ENCODE measurements at regions not wholly inside any gene's neighbourhood (a gene's known extent, or its start where the extent isn't known, plus 50 kb on each side); places are given as distances from the start of the nearest gene placed in this dataset.

DNA sequence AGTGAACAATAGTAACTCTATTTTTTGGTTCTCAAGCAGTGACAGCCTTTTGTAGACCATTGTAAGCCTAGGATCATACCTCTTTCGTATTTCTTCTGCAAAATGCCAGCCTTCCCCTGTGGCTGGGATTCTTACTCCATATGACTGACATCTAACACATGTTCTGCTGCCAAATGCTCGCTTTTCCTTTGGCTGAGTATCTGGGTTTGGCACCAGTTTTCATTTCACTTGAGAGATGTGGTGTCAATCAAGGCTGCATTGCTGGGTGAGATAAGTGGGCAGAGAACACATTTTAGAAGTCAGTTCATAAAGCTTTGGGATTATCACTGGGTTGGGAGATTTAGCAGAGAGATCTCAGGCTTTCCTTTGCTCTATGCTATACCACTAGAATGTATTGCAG lies 514.7 kb upstream of the SGO1 start:
- ChIA-PET POLR2A (no interaction called here), CTCF (no interaction called here)
- no peaks in the 10 kb centered on the region for H3K36me3 Mint-ChIP-seq

DNA sequence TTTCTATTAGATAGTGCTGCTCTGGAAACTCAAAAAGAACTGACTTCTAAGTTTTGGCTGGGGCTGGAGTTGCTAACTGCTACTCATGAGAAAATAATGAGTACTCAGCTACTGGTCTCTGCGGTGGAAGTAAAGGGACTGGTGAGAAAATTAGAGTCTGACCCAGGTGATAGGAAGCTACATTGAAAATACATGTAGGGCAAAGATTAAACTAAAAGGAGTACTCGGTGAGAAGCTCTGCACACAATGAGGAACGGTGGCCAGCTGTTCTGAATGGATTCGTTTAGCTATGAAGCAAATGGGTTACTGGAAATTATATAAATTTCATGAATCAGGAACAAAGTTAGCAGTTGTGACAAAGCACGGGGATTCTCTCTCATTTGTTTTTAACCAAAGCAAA lies 512.9 kb upstream of the SGO1 start:
- TF ChIP-seq, protein P1, sequence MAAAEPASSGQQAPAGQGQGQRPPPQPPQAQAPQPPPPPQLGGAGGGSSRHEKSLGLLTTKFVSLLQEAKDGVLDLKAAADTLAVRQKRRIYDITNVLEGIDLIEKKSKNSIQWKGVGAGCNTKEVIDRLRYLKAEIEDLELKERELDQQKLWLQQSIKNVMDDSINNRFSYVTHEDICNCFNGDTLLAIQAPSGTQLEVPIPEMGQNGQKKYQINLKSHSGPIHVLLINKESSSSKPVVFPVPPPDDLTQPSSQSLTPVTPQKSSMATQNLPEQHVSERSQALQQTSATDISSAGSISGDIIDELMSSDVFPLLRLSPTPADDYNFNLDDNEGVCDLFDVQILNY (CRISPR knock-in tag; IDR thresholded peaks at IDR 0.05) = no peak
- TF ChIP-seq KAT7 (CRISPR knock-in tag; IDR thresholded peaks at IDR 0.05; ENCODE audit: borderline replicate concordance) = no peak
- TF ChIP-seq, protein P2, sequence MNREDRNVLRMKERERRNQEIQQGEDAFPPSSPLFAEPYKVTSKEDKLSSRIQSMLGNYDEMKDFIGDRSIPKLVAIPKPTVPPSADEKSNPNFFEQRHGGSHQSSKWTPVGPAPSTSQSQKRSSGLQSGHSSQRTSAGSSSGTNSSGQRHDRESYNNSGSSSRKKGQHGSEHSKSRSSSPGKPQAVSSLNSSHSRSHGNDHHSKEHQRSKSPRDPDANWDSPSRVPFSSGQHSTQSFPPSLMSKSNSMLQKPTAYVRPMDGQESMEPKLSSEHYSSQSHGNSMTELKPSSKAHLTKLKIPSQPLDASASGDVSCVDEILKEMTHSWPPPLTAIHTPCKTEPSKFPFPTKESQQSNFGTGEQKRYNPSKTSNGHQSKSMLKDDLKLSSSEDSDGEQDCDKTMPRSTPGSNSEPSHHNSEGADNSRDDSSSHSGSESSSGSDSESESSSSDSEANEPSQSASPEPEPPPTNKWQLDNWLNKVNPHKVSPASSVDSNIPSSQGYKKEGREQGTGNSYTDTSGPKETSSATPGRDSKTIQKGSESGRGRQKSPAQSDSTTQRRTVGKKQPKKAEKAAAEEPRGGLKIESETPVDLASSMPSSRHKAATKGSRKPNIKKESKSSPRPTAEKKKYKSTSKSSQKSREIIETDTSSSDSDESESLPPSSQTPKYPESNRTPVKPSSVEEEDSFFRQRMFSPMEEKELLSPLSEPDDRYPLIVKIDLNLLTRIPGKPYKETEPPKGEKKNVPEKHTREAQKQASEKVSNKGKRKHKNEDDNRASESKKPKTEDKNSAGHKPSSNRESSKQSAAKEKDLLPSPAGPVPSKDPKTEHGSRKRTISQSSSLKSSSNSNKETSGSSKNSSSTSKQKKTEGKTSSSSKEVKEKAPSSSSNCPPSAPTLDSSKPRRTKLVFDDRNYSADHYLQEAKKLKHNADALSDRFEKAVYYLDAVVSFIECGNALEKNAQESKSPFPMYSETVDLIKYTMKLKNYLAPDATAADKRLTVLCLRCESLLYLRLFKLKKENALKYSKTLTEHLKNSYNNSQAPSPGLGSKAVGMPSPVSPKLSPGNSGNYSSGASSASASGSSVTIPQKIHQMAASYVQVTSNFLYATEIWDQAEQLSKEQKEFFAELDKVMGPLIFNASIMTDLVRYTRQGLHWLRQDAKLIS (CRISPR knock-in tag; IDR thresholded peaks at IDR 0.05; ENCODE audit: borderline replicate concordance) = no peak
- no peak for TF ChIP-seq JAZF1 (CRISPR knock-in tag; IDR thresholded peaks at IDR 0.05)
- TF ChIP-seq, protein P3, sequence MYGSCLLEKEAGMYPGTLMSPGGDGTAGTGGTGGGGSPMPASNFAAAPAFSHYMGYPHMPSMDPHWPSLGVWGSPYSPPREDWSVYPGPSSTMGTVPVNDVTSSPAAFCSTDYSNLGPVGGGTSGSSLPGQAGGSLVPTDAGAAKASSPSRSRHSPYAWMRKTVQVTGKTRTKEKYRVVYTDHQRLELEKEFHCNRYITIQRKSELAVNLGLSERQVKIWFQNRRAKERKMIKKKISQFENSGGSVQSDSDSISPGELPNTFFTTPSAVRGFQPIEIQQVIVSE (CRISPR knock-in tag; IDR thresholded peaks at IDR 0.05; ENCODE audit: borderline replicate concordance) = no peak
- DNase-seq (ENCODE audit: low spot score) (no peak), ATAC-seq (no peak)
- ChIA-PET POLR2A (no interaction called here), CTCF (no interaction called here)
- peaks cover 4% of the 10 kb centered on the region for H3K4me1 Mint-ChIP-seq
- H3K27ac Mint-ChIP-seq = no peak overlapping the region
- no peaks in the 10 kb centered on the region for H3K27me3 Mint-ChIP-seq (ENCODE audit: low read depth)
- peaks cover 7% of the 10 kb centered on the region for H3K9me3 Mint-ChIP-seq
- H3K4me3 Mint-ChIP-seq = no peak overlapping the region
- H3K36me3 Mint-ChIP-seq = no peaks in the 10 kb centered on the region

More for the DNA sequence above, 514.7 kb upstream of the SGO1 start:
- Mint-ChIP-seq H3K27ac (no peak overlapping the region), H3K9me3 (peaks cover 8% of the 10 kb centered on the region), H3K27me3 (ENCODE audit: low read depth) (no peaks in the 10 kb centered on the region), H3K4me3 (no peak overlapping the region), H3K4me1 (peaks cover 4% of the 10 kb centered on the region)
- TF ChIP-seq, protein P4, sequence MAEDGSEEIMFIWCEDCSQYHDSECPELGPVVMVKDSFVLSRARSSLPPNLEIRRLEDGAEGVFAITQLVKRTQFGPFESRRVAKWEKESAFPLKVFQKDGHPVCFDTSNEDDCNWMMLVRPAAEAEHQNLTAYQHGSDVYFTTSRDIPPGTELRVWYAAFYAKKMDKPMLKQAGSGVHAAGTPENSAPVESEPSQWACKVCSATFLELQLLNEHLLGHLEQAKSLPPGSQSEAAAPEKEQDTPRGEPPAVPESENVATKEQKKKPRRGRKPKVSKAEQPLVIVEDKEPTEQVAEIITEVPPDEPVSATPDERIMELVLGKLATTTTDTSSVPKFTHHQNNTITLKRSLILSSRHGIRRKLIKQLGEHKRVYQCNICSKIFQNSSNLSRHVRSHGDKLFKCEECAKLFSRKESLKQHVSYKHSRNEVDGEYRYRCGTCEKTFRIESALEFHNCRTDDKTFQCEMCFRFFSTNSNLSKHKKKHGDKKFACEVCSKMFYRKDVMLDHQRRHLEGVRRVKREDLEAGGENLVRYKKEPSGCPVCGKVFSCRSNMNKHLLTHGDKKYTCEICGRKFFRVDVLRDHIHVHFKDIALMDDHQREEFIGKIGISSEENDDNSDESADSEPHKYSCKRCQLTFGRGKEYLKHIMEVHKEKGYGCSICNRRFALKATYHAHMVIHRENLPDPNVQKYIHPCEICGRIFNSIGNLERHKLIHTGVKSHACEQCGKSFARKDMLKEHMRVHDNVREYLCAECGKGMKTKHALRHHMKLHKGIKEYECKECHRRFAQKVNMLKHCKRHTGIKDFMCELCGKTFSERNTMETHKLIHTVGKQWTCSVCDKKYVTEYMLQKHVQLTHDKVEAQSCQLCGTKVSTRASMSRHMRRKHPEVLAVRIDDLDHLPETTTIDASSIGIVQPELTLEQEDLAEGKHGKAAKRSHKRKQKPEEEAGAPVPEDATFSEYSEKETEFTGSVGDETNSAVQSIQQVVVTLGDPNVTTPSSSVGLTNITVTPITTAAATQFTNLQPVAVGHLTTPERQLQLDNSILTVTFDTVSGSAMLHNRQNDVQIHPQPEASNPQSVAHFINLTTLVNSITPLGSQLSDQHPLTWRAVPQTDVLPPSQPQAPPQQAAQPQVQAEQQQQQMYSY (CRISPR knock-in tag; IDR thresholded peaks at IDR 0.05) = no peak
- ATAC-seq (no peak), DNase-seq (ENCODE audit: low spot score) (no peak)

DNA sequence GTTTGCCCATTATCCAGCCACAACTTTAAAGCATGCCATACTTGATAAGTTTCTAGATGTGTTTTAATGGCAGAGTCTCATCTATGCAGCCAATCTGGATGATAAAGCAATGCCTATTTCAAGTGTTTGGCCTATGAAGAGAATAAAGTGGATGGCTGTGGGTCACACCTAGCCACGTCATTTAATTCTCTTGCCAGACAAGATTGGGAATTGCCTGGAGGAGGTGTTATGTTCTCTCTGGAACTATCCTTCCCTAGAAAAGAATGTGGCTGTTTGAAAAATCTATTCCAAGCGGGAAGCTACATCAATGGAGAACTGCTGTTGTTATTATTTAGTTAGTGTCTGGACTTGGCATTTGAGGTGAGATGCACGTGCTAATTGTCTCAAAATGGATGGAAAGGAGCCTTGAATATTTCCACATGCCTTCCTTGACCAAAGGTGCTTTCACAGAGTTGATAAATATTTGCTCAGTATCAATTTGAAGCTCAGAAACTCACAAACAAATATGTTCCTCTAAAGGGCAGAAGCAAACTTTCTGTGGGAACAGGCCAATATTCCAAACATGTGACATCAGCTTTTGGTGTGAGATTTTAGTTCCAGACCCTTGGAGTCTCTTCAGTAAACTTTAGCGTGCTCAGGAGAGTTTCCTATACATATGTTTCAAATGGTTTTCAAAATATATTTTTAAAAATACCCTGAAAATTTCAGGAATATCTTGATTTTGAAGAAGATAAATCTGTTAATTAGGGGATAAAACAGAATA lies 510.6 kb upstream of the SGO1 start:
- ChIA-PET POLR2A (no interaction called here), CTCF (no interaction called here)
- no peak overlapping the region for H3K27ac Mint-ChIP-seq
- no peak overlapping the region for H3K4me3 Mint-ChIP-seq
- H3K4me1 Mint-ChIP-seq = peaks cover 4% of the 10 kb centered on the region
- H3K27me3 Mint-ChIP-seq (ENCODE audit: low read depth) = no peaks in the 10 kb centered on the region
- ATAC-seq (no peak), DNase-seq (ENCODE audit: low spot score) (no peak)
- no peaks in the 10 kb centered on the region for H3K36me3 Mint-ChIP-seq
- no peaks in the 10 kb centered on the region for H3K9me3 Mint-ChIP-seq
- no peak for TF ChIP-seq ZNF396 (CRISPR knock-in tag; IDR thresholded peaks at IDR 0.05; ENCODE audit: borderline replicate concordance)
- TF ChIP-seq, protein P5, sequence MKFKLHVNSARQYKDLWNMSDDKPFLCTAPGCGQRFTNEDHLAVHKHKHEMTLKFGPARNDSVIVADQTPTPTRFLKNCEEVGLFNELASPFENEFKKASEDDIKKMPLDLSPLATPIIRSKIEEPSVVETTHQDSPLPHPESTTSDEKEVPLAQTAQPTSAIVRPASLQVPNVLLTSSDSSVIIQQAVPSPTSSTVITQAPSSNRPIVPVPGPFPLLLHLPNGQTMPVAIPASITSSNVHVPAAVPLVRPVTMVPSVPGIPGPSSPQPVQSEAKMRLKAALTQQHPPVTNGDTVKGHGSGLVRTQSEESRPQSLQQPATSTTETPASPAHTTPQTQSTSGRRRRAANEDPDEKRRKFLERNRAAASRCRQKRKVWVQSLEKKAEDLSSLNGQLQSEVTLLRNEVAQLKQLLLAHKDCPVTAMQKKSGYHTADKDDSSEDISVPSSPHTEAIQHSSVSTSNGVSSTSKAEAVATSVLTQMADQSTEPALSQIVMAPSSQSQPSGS (CRISPR knock-in tag; IDR thresholded peaks at IDR 0.05; ENCODE audit: borderline replicate concordance, low read depth) = no peak
- no peak for TF ChIP-seq CREM (CRISPR knock-in tag; IDR thresholded peaks at IDR 0.05)
- no peak for TF ChIP-seq SMAD4 (CRISPR knock-in tag; IDR thresholded peaks at IDR 0.05)
- no peak for TF ChIP-seq ZBTB21 (CRISPR knock-in tag; IDR thresholded peaks at IDR 0.05; ENCODE audit: borderline replicate concordance)
- TF ChIP-seq, protein P2 (CRISPR knock-in tag; IDR thresholded peaks at IDR 0.05; ENCODE audit: borderline replicate concordance) = no peak
- TF ChIP-seq, protein P6, sequence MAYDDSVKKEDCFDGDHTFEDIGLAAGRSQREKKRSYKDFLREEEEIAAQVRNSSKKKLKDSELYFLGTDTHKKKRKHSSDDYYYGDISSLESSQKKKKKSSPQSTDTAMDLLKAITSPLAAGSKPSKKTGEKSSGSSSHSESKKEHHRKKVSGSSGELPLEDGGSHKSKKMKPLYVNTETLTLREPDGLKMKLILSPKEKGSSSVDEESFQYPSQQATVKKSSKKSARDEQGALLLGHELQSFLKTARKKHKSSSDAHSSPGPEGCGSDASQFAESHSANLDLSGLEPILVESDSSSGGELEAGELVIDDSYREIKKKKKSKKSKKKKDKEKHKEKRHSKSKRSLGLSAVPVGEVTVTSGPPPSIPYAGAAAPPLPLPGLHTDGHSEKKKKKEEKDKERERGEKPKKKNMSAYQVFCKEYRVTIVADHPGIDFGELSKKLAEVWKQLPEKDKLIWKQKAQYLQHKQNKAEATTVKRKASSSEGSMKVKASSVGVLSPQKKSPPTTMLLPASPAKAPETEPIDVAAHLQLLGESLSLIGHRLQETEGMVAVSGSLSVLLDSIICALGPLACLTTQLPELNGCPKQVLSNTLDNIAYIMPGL (CRISPR knock-in tag; IDR thresholded peaks at IDR 0.05) = no peak
